Activated naive CD8-positive, alpha-beta T cell treated with anti-CD3 and anti-CD28 coated beads, Interleukin-2, amount 50 U/mL, for 16 hours (primary cell): ENCODE measurements at regions not wholly inside any gene's neighbourhood (a gene's known extent, or its start where the extent isn't known, plus 50 kb on each side); places are given as distances from the start of the nearest gene placed in this dataset.

Experiments used
- DNase-seq: peaks from one replicate; pipeline ENCODE4 v3.0.0-alpha.2; 2020; ENCODE audit warnings: low read depth, low spot score

- no peak for DNase-seq
These were observed 745.6 kb upstream of the RAB6C start for GRCh38 chr2:129233751-129234406.

DNA sequence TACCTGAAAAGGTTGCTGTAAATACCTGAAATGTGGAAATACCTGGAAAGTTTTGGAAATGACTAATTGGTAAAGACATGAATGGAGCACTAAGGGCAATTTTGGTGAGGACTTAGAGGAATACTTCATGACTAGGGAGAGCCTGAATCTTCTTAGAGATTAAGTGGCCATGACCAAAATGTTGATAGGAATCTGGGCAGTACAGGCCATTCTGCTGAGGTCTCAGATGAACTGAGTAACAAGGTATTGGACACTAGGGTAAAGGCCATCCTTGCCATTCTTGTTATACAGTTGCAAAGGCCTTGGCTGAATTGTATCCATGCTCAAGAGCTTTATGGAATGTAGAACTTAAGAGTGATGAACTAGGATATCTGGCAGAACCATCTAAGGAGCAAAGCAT is 742.9 kb upstream of the RAB6C start:
- DNase-seq = no peak

- no peak for DNase-seq
These were observed 741.3 kb upstream of the RAB6C start for GRCh38 chr2:129237966-129238725.

DNA sequence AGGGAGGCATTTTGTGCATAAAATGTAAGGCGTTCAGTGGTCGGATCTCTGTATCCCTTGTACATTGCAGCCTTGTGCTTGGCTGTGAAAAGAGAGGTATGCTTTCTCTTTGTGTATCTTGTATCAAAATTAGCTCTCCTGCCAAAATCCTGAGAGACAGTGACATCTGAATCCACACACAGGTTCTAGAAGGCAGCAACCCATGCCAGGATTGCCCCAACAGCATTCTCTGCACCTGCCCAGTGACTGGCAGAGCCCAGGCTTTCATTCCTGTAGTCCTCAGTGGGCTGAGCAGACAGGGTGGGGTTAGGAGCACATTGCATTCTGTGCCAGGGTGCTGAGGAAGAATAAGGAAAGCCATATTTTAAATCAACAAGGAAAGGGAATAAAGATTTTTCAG is 740.3 kb upstream of the RAB6C start:
- DNase-seq = no peak

DNA sequence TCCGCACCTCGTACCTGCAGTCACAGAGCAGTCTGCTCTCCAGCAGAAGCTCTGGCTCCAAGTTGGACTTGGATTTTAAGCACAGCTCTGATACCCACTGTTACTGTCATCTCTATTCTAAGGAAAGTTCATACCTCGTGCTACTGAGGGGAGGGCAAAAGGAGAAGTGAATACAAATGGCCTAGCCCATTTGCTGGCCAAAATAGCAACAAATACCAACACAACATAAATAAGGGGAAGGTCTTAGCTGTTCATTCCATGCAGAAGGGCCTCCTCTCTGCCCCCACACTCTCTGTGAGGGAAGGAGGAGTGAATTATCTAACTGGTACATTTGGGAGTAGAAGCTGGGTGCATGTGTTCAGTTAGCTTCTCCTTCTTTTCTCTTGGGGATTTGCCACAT is 739.4 kb upstream of the RAB6C start:
- DNase-seq = no peak

DNA sequence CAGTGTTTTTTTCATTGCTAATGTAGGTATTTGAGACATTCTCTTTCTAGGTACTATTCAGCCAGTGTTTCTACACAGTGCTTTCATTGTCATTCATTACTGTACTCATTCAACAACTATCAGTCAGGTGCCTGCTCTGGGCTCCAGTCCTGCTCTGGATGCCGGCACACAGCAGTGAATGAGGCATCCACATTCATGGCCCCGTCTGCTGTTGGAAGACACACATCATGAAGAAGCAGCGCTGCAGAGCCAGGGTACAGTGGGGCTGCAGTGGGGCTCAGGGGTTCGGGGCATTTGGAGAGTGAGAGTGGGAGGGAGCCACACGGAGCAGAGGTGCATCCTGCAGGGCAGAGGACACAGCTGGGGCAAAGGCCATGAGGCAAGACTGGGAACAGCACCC is 737.2 kb upstream of the RAB6C start:
- no peak for DNase-seq

GRCh38 chr2:129247751-129248150 is 731.7 kb upstream of the RAB6C start:
- DNase-seq = no peak

DNA sequence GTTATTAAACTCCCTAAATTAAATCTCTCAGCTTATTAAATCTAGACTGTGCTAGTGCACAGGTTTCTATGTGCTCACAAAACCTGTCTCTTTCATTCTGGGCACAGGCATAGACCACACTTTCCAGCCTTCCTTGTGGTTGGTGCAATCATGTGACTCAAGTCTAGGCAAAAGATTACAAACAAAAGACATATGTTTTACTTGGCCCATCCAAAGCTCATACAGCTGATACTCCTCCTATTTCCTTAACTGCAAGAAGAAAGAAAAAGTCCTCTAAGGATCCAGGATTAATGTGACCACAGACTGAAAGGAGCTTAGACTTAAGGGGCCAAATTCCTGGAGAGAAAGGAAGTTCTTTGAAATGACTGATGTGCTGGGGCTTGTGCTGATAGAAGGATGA is 731.3 kb upstream of the RAB6C start:
- no peak for DNase-seq

- DNase-seq = no peak
These were observed 726.5 kb upstream of the RAB6C start for GRCh38 chr2:129252781-129253460.

GRCh38 chr2:129253461-129253812 is 726.0 kb upstream of the RAB6C start:
- no peak for DNase-seq

DNA sequence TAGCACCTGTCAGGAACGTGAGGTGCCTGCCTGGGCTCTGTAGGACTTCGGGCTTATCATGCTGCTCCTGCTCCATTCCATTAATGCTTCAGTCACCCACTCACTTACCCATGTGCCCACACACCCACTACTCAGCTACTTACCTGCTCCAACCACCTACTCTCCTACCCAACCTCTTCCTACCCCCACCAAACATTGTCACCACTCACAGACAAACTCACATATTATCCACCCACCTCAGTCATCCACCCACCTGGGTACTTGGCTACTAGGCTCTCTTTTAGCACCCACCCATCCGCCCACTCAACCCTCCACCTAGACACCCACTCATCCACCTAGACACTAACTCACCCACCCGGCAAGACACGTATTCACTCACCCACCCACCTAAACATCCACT is 724.7 kb upstream of the RAB6C start:
- no peak for DNase-seq

DNA sequence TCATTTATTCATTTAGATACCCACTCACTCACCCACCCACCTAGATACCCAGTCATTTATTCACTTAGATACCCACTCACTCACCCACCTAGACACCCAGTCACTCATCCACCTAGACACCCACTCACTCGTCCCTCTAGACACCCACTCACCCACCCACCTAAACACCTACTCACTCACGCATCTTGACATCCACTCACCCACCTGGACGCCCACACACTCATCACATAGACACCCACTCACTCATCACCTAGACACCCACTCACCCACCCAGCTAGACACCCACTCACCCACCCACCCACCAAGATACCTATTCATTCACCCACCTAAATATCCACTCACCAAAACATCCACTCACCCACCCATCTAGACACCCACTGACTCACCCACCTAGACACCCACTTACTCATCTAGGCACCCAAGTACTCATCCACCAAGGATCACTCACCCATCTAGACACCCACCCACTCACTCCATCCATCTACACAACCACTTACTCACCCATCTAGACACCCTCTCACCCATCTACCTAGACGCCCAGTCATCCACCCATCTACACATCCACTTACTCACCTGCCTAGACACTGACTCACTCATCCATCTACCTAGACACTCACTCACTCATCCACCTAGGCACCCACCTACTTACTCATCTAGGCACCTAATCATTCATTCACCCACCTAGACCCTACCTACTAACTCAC is 723.7 kb upstream of the RAB6C start:
- DNase-seq = no peak

- DNase-seq = no peak
These were observed 722.8 kb upstream of the RAB6C start for GRCh38 chr2:129256642-129257041.

DNA sequence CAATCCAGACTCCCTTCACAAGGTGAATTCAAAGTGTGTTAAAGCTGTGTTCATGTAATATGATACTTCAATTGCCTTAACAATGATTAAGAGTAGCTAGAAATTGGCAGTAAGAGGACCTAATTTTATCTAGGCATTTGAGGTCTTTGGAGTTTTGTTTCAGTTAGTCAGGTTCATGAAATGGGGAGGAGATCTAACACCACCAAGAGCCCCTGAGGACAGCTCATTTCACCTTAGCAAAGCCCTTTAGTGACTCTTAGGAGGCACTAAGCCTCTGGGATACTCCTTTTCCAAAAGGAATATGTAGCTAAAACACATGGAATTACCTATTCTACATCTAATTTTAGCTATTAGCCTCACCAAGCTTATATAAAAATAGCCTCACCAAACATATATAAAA is 716.5 kb upstream of the RAB6C start:
- no peak for DNase-seq

DNA sequence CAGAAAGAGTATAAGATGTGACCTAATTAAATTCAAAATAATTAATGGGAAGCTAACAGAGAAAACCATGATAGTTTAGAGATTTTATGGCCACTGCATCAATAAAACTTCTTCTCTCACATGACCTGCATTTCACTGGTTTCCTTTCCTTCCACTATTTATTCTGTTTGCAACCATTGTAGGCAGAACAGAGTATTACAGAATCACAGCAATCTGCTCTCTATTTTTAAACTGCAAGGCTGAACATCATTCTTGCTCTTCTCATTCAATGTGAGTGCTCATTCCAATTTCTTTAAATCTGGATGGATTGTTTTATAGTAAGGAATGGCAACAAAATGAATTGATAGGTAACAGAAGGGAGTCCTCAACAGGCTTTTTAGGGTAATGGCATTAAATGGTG is 715.5 kb upstream of the RAB6C start:
- DNase-seq = no peak

- no peak for DNase-seq
These were observed 711.9 kb upstream of the RAB6C start for GRCh38 chr2:129267559-129267958.

DNA sequence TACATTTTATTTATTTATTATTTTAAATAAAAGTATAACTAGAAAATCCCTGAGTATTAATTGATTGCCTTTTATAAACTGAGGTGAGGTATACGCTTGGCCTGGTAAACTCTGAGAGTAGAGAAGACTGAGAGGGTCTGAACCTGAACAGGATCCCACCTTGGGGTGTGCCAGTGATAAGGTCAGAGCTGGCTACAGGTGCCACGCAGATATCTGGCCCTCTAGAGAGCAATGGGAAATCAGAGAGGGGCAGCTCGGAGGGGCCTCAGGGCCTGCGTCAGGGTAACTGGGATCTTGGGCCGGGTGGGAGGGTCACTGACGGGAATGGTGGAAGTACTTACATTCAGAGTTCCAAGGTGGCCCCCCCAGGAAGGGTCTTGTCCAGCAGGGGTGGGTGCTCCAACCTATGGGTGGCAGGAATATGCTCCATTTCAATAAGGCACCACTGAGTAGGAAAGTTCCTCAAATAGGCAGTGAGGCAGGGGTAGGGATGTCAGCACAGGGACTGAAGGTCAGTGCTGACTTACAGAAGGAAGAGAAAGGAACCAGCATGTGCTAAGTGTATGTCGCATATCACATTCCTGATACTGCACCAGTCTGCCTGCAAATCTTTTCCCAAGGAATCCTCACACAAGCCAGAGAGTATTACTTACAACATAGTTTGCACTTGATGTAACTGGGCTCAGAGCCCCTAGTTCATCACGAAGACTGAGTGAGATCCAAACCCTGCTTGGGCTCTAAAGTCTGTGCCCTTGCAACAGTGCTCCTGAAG is 706.0 kb upstream of the RAB6C start:
- DNase-seq = no peak

DNA sequence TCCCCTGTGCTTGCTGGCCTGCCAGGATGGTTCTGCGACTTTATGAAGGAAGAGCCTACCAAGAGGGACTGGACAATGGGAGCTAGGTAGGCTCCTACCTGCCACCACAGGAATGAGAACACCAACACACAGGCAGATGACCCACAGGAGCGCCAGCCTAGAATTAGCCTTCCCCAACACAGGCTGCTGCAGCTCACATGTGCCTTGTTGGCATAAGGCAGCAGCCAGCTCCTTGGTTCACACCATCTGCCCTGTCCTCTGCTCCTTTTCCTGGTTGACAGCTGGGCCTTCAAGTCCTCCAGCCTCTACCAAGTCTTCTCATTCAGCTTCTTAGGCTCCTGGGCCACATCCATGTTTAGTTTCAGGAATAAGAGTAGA is 705.4 kb upstream of the RAB6C start:
- no peak for DNase-seq

DNA sequence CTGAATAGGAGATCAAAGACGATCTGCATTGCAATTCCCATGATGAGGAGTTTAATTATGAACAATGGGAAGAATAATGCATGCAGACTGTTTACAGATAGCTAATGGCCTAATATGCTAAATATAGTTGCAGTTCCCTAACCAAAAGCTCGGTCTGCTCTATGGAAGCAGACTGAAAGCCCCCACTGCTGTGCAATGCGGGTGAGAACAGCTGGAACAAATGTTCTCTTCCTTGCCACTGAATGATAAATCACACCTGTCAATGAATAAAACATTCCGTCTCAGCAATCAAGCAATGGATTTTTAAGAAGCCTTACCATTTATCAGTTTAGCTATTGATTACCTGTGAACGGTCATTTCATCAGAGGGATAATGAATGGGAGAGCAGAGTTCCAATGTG is 704.5 kb upstream of the RAB6C start:
- no peak for DNase-seq

DNA sequence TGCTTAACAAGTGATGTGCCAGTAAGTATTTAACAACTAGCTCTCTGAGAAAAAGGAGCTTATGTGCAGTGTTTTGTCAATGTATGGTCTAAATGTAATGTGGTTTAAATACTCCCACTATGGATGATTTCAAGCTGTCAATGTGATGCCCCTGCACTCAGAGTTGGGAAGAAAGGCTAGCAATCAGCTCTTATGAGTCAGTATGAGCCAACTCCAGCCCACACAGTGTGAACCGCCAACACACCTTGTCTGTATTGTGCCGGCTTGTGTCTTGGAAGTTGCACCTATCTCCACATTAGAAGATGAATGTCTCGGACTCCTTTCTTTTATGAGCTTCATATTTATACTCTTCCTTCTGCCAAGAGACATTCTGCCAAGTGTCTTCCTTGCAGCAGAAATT is 703.8 kb upstream of the RAB6C start:
- DNase-seq = no peak

GRCh38 chr2:129276978-129277584 is 702.4 kb upstream of the RAB6C start:
- no peak for DNase-seq
